Fibroblast of lung (primary cell): ENCODE measurements at regions not wholly inside any gene's neighbourhood (a gene's known extent, or its start where the extent isn't known, plus 50 kb on each side); places are given as distances from the start of the nearest gene placed in this dataset.

Source experiments
- DNase-seq, 2 donors: peaks; one replicate each; pipeline versions ENCODE4 v3.0.0 to v3.0.0-alpha.2; 2010; ENCODE audit warnings: low read depth in 2 of 2
- H2AFZ ChIP-seq: 2 replicates; pipeline ENCODE4 v1.5.1; 2012; ENCODE audit warnings: low read length, control low read depth, inconsistent platforms
- H3K27ac ChIP-seq: 2 replicates; pipeline ENCODE4 v1.5.1; 2011; ENCODE audit warnings: low read length, control low read depth; ENCODE audit not compliant: insufficient read depth
- H3K27me3 ChIP-seq: 2 replicates; pipeline ENCODE4 v1.5.1; 2011; ENCODE audit warnings: mild to moderate bottlenecking, low read length; ENCODE audit not compliant: control insufficient read depth, insufficient read depth
- H3K36me3 ChIP-seq: 2 replicates; pipeline ENCODE4 v1.5.1; 2011; ENCODE audit warnings: low read length; ENCODE audit not compliant: control insufficient read depth, insufficient read depth
- H3K4me1 ChIP-seq: 2 replicates; pipeline ENCODE4 v1.5.1; 2011; ENCODE audit warnings: low read length; ENCODE audit not compliant: control insufficient read depth, insufficient read depth; ENCODE audit errors: extremely low read depth
- H3K4me2 ChIP-seq: 2 replicates; pipeline ENCODE4 v1.5.1; 2011; ENCODE audit warnings: low read length, control low read depth; ENCODE audit not compliant: insufficient read depth; ENCODE audit errors: extremely low read depth
- H3K4me3 ChIP-seq, 4 experiments: fragments of 200-600 bp in 1 of 4; sonication (generic) in 1 of 4; replicated peaks in 1 of 4; 2 replicates each; pipeline ENCODE4 v1.5.1; 2011 to 2016; ENCODE audit warnings: low read length in 4 of 4, low read depth in 3 of 4, mild to moderate bottlenecking in 3 of 4, control low read depth in 2 of 4, inconsistent platforms in 1 of 4, mixed read lengths in 1 of 4; ENCODE audit not compliant: insufficient read depth in 1 of 4; ENCODE audit errors: control extremely low read depth in 1 of 4
- H3K79me2 ChIP-seq: 2 replicates; pipeline ENCODE4 v1.5.1; 2012; ENCODE audit warnings: mild to moderate bottlenecking, low read length, inconsistent platforms; ENCODE audit not compliant: control insufficient read depth, insufficient read depth
- H3K9ac ChIP-seq: 2 replicates; pipeline ENCODE4 v1.5.1; 2011; ENCODE audit warnings: mild to moderate bottlenecking, low read length, control low read depth; ENCODE audit not compliant: insufficient read depth
- H3K9me3 ChIP-seq: 2 replicates; pipeline ENCODE4 v1.5.1; 2012; ENCODE audit warnings: low read depth, low read length; ENCODE audit not compliant: control insufficient read depth, insufficient read depth
- H4K20me1 ChIP-seq: 2 replicates; pipeline ENCODE4 v1.5.1; 2011; ENCODE audit warnings: low read length; ENCODE audit not compliant: control insufficient read depth, insufficient read depth; ENCODE audit errors: extremely low read depth
- EZH2 ChIP-seq: IDR thresholded peaks from 2 replicates; pipeline ENCODE4 v1.5.1; 2012; ENCODE audit warnings: low read length, control low read depth, mild to moderate bottlenecking; ENCODE audit errors: missing control alignments
- TF ChIP-seq, protein P1 (sequence below), 2 donors: IDR thresholded peaks in 1 of 2; conservative IDR thresholded peaks in 1 of 2; 1 replicate in 1 of 2; 2 replicates in 1 of 2; pipeline ENCODE4 v1.5.1; 2011 to 2012; ENCODE audit warnings: low read length in 2 of 2, control low read depth in 1 of 2, inconsistent platforms in 1 of 2, low read depth in 1 of 2, mild to moderate bottlenecking in 1 of 2

DNA sequence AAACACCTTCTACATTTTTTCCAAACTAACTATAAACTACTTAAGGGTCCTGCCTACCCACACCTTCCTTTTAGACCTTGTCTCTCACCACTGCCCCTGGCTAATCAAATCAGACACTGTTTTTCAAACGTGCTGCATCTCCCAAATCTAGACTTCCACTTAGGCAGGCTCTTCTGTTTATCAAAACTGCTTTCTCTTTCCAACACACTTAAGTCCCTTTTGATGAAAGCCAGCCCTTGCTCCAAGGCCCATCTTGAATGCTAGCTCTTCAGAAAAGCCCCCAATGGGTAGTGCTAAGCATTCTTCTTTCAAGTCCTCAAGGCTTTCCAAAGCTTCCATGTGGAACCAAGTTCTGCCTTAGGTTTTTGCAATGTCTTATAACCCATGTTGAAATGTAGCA, 888.3 kb downstream of the TUSC7 start:
- TF ChIP-seq EZH2 = no peak
- TF ChIP-seq, protein P1, sequence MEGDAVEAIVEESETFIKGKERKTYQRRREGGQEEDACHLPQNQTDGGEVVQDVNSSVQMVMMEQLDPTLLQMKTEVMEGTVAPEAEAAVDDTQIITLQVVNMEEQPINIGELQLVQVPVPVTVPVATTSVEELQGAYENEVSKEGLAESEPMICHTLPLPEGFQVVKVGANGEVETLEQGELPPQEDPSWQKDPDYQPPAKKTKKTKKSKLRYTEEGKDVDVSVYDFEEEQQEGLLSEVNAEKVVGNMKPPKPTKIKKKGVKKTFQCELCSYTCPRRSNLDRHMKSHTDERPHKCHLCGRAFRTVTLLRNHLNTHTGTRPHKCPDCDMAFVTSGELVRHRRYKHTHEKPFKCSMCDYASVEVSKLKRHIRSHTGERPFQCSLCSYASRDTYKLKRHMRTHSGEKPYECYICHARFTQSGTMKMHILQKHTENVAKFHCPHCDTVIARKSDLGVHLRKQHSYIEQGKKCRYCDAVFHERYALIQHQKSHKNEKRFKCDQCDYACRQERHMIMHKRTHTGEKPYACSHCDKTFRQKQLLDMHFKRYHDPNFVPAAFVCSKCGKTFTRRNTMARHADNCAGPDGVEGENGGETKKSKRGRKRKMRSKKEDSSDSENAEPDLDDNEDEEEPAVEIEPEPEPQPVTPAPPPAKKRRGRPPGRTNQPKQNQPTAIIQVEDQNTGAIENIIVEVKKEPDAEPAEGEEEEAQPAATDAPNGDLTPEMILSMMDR (conservative IDR thresholded peaks at IDR 0.05 in 1 of 2, IDR thresholded peaks at IDR 0.05 in 1 of 2; ENCODE audit: low read depth in 1 of 2, low read length in 2 of 2) = no peak
- Histone ChIP-seq H2AFZ (no peak overlapping the region), H3K4me2 (no peak overlapping the region), H3K27ac (no peak overlapping the region), H3K79me2 (no peaks in the 10 kb centered on the region), H3K36me3 (no peaks in the 10 kb centered on the region), H4K20me1 (no peaks in the 10 kb centered on the region), H3K9ac (no peak overlapping the region), H3K4me3 (no peak overlapping the region), H3K9me3 (no peaks in the 10 kb centered on the region), H3K27me3 (no peaks in the 10 kb centered on the region), H3K4me1 (no peaks in the 10 kb centered on the region)
- no peak for DNase-seq

DNA sequence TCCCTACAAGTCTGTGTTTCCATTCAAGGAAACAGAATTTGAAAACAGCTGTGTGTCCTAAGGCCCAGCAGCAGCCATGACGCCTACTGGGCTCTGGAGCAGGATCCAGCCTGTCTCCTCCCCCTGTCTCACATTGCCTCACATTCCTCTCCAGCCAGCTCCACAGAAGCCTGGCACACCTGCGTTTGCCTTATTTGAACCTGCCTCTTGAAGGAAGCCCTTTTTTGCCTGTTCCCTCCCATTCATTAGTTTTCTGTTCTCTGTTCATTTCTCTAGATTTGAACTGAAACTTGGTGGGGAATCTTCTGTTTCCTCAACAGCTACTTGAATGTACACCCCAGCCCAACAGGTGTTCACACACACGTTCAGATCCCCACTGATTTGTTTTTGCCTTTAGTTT, 890.5 kb downstream of the TUSC7 start:
- no peaks in the 10 kb centered on the region for H3K27me3 ChIP-seq
- H3K4me1 ChIP-seq = no peaks in the 10 kb centered on the region
- TF ChIP-seq, protein P1 (conservative IDR thresholded peaks at IDR 0.05 in 1 of 2, IDR thresholded peaks at IDR 0.05 in 1 of 2; ENCODE audit: low read depth in 1 of 2, low read length in 2 of 2) = no peak
- no peak for TF ChIP-seq EZH2
- no peak overlapping the region for H3K4me3 ChIP-seq
- H3K9ac ChIP-seq = no peak overlapping the region
- DNase-seq = no peak
- H3K36me3 ChIP-seq = no peaks in the 10 kb centered on the region
- H3K27ac ChIP-seq = no peak overlapping the region
- H3K4me2 ChIP-seq = no peak overlapping the region
- H4K20me1 ChIP-seq = no peaks in the 10 kb centered on the region
- H3K79me2 ChIP-seq = no peaks in the 10 kb centered on the region
- H3K9me3 ChIP-seq = no peaks in the 10 kb centered on the region
- no peak overlapping the region for H2AFZ ChIP-seq

DNA sequence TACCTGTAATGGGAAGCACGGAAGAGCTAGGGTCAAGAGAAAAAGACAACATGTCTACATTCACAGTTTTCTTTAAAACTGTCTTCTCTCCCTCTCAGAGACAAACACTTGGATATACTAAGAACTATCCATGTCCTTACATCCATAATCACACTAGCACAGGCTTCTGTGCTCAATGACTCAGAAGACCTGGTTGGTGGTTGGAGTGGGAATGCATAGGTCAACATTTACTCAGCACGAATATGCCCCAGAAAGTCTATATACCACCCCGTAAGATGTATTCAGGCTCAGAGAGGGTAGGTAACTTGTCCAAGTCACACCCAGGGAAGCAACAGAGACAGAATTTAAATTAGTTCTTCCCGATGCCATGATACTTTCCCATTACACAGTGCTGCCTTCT, 891.1 kb downstream of the TUSC7 start:
- Histone ChIP-seq H3K27ac (no peak overlapping the region), H3K36me3 (no peaks in the 10 kb centered on the region), H4K20me1 (no peaks in the 10 kb centered on the region), H3K4me1 (no peaks in the 10 kb centered on the region), H3K9me3 (no peaks in the 10 kb centered on the region), H3K9ac (no peak overlapping the region), H3K27me3 (no peaks in the 10 kb centered on the region), H3K79me2 (no peaks in the 10 kb centered on the region), H2AFZ (no peak overlapping the region), H3K4me3 (no peak overlapping the region), H3K4me2 (no peak overlapping the region)
- DNase-seq = peak in 1 of 2 donors; percentile 66
- TF ChIP-seq EZH2 = no peak
- TF ChIP-seq, protein P1 (conservative IDR thresholded peaks at IDR 0.05 in 1 of 2, IDR thresholded peaks at IDR 0.05 in 1 of 2; ENCODE audit: low read depth in 1 of 2, low read length in 2 of 2) = no peak
